Cardiac fibroblast (primary cell): ENCODE measurements at regions not wholly inside any gene's neighbourhood (a gene's known extent, or its start where the extent isn't known, plus 50 kb on each side); places are given as distances from the start of the nearest gene placed in this dataset.
A peak's percentile ranks its signal among the peaks of the same experiment; 100 is the strongest.

Source experiments
- DNase-seq, 2 donors: peaks; one replicate each; pipeline versions ENCODE4 v3.0.0 to v3.0.0-alpha.2; 2010; ENCODE audit warnings: low read depth in 2 of 2
- H3K4me3 ChIP-seq, 2 donors: replicated peaks in 1 of 2; 1 replicate in 1 of 2; 2 replicates in 1 of 2; pipeline ENCODE4 v1.5.1; 2011; ENCODE audit warnings: low read depth in 2 of 2, low read length in 2 of 2, mild to moderate bottlenecking in 2 of 2, moderate library complexity in 1 of 2
- TF ChIP-seq, protein P1 (sequence below): IDR thresholded peaks from one replicate; pipeline ENCODE4 v1.5.1; 2011; ENCODE audit warnings: low read depth, mild to moderate bottlenecking, low read length, inconsistent platforms

GRCh38 chr4:15144967-15145295 is 142.7 kb downstream of the CPEB2 start:
- TF ChIP-seq, protein P1, sequence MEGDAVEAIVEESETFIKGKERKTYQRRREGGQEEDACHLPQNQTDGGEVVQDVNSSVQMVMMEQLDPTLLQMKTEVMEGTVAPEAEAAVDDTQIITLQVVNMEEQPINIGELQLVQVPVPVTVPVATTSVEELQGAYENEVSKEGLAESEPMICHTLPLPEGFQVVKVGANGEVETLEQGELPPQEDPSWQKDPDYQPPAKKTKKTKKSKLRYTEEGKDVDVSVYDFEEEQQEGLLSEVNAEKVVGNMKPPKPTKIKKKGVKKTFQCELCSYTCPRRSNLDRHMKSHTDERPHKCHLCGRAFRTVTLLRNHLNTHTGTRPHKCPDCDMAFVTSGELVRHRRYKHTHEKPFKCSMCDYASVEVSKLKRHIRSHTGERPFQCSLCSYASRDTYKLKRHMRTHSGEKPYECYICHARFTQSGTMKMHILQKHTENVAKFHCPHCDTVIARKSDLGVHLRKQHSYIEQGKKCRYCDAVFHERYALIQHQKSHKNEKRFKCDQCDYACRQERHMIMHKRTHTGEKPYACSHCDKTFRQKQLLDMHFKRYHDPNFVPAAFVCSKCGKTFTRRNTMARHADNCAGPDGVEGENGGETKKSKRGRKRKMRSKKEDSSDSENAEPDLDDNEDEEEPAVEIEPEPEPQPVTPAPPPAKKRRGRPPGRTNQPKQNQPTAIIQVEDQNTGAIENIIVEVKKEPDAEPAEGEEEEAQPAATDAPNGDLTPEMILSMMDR = no peak
- H3K4me3 ChIP-seq = no peak overlapping the region

GRCh38 chr4:15145709-15146108 is 143.4 kb downstream of the CPEB2 start:
- H3K4me3 ChIP-seq = no peak overlapping the region
- TF ChIP-seq, protein P1 = no peak
- no peak for DNase-seq

More at GRCh38 chr4:15144967-15145295, 142.7 kb downstream of the CPEB2 start:
- no peak for DNase-seq

GRCh38 chr4:15147714-15148113 is 145.4 kb downstream of the CPEB2 start:
- no peak overlapping the region for H3K4me3 ChIP-seq
- peak in 1 of 2 donors; percentile 33 for DNase-seq
- TF ChIP-seq, protein P1 = no peak

GRCh38 chr4:15148199-15148598 is 145.9 kb downstream of the CPEB2 start:
- TF ChIP-seq, protein P1 = no peak
- no peak overlapping the region for H3K4me3 ChIP-seq
- DNase-seq = no peak

- TF ChIP-seq, protein P1 = no peak
- H3K4me3 ChIP-seq = no peak overlapping the region
- no peak for DNase-seq
Measured at GRCh38 chr4:15148691-15149090, 146.4 kb downstream of the CPEB2 start.

- TF ChIP-seq, protein P1 = no peak
- DNase-seq = peak in 1 of 2 donors; percentile 58
- H3K4me3 ChIP-seq = no peak overlapping the region
Measured at GRCh38 chr4:15149234-15149838, 147.1 kb downstream of the CPEB2 start.
